BE2C (cell line): ENCODE measurements at regions not wholly inside any gene's neighbourhood (a gene's known extent, or its start where the extent isn't known, plus 50 kb on each side); places are given as distances from the start of the nearest gene placed in this dataset.
"Not testable (repeated sequence)": the region's sequence is repeated elsewhere in the genome, so short reads cannot be mapped to it uniquely, and the experiment has no call there.

ENCODE experiments used
- DNase-seq: peaks from one replicate; pipeline ENCODE4 v3.0.0-alpha.2; 2020
- H3K27me3 ChIP-seq: fragments of 250-450 bp; sonication (Bioruptor Pico); 2 replicates; pipeline ENCODE4 v1.5.1; 2020; ENCODE audit warnings: mild to moderate bottlenecking
- H3K36me3 ChIP-seq: fragments of 250-450 bp; sonication (Bioruptor Pico); 2 replicates; pipeline ENCODE4 v1.5.1; 2020; ENCODE audit warnings: mild to moderate bottlenecking
- H3K4me1 ChIP-seq: fragments of 250-450 bp; sonication (Bioruptor Pico); 2 replicates; pipeline ENCODE4 v1.5.1; 2020
- H3K4me3 ChIP-seq: 2 replicates; pipeline ENCODE4 v1.5.1; 2011; ENCODE audit warnings: low read depth, low read length
- H3K9me3 ChIP-seq: fragments of 250-450 bp; sonication (Bioruptor Pico); 2 replicates; pipeline ENCODE4 v1.5.1; 2020
- TF ChIP-seq, protein P1 (sequence below): IDR thresholded peaks from 2 replicates; pipeline ENCODE4 v1.5.1; 2012; ENCODE audit warnings: mild to moderate bottlenecking, low read depth, low read length

DNA sequence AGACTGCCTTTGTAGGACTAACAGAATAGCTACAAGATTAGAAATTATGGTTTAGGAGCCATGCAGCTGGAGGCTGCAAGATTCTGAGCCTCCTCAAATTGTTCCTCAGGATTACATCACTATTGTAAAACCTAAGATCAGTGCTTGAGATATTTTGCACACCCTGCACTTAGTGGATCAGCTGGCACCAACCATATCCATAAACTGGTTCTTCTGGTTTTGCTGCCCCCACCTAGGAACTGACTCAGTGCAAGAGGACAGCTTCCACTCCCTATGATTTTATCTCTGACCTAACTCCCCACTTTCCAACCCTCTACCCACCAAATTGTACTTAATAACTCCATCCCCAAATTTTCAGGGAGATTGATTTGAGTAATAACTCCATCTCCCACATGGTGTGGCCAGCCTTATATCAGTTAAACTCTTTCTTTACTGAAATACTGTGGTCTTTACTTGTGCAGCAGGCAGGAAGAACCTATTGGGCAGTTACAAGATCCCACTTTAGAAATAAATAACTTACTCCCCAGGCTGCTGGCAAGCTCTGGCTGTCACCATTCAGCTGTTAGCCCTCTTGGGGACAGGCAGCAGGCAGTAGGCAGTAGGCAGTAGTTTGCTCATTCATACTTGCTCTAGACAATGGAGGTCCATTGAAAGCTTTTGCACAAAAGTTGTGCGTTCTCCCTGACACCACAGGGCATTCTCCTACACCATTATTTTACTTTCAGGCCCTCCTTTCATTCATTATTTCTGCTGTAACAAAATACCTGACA is 119.0 kb downstream of the SLC17A6 start:
- H3K4me1 ChIP-seq, result no peaks in the 10 kb centered on the region
- no peak overlapping the region for H3K4me3 ChIP-seq
- TF ChIP-seq, protein P1, sequence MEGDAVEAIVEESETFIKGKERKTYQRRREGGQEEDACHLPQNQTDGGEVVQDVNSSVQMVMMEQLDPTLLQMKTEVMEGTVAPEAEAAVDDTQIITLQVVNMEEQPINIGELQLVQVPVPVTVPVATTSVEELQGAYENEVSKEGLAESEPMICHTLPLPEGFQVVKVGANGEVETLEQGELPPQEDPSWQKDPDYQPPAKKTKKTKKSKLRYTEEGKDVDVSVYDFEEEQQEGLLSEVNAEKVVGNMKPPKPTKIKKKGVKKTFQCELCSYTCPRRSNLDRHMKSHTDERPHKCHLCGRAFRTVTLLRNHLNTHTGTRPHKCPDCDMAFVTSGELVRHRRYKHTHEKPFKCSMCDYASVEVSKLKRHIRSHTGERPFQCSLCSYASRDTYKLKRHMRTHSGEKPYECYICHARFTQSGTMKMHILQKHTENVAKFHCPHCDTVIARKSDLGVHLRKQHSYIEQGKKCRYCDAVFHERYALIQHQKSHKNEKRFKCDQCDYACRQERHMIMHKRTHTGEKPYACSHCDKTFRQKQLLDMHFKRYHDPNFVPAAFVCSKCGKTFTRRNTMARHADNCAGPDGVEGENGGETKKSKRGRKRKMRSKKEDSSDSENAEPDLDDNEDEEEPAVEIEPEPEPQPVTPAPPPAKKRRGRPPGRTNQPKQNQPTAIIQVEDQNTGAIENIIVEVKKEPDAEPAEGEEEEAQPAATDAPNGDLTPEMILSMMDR, result no peak
- H3K9me3 ChIP-seq, result no peaks in the 10 kb centered on the region
- DNase-seq, result no peak
- no peaks in the 10 kb centered on the region for H3K27me3 ChIP-seq
- H3K36me3 ChIP-seq, result no peaks in the 10 kb centered on the region

DNA sequence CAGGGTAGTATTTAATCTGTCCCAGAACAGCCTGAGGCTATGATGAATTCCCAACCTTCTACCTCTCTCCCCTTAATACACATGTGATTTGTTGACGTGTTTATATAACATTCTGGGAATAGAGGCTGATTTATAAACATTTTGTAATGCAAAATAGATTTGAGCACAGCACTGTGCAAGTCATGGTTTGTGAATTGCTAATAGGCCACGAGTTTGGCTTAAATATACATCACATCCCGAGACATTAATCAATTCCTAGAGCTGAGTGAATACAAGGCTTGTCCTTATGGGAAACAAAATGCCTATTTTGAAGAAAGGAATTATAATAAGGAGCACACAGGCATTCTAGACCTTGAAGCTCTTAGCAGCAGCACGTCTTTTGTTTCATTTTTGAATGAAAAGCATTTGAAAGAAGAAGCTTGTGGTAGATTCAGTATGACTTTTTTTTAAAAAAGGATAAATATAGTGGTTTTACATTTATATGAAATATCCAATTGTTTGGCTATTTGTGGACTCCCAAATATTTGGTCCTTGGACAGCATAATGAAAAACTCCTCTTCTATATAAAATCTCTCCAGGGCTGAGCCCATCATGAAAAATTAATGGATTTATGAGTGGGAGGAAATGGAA is 116.4 kb downstream of the SLC17A6 start:
- TF ChIP-seq, protein P1, result no peak
- H3K4me1 ChIP-seq, result no peaks in the 10 kb centered on the region
- no peaks in the 10 kb centered on the region for H3K36me3 ChIP-seq
- H3K4me3 ChIP-seq, result no peak overlapping the region
- no peaks in the 10 kb centered on the region for H3K9me3 ChIP-seq
- H3K27me3 ChIP-seq, result no peaks in the 10 kb centered on the region
- DNase-seq, result no peak

DNA sequence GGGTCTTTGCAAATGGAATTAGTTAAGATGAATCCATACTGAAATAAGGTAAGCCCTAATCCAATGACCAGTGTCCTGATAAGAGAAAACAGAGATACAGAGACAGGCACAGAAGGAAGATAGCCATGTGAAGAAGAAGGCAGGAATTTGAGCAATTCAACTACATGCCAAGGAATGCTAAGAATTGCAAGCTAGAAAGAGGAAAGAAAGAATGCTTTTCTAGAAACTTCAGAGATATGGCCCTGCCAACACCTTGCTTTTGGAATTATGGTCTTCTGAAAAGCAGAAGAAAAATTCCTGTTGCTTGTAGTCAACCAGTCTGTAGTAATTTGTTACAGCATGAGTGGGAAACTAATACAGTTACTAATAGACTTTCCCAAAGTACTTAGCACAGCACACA is 111.3 kb downstream of the SLC17A6 start:
- H3K9me3 ChIP-seq, result no peaks in the 10 kb centered on the region
- H3K4me1 ChIP-seq, result no peaks in the 10 kb centered on the region
- TF ChIP-seq, protein P1, result no peak
- H3K27me3 ChIP-seq, result no peaks in the 10 kb centered on the region
- H3K4me3 ChIP-seq, result no peak overlapping the region
- DNase-seq, result no peak
- no peaks in the 10 kb centered on the region for H3K36me3 ChIP-seq

DNA sequence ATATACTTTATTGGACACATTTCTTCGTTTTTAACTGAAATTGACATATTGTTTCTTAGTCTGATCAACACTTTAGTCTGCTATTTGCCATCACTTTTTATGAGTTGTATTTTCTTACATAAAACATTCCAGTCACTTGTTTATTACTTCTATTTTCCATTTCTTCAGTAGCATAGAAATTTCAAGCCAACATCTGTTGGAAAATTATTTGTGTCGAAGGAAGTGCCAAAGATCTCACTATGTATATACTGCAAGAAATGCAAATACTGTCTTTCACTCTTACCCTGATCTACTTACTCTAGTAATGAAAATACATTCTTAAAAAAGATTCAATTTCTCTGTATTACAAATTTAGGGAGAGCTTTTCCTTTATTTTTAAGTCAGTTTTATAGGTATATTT is 105.9 kb downstream of the SLC17A6 start:
- no peaks in the 10 kb centered on the region for H3K9me3 ChIP-seq
- no peaks in the 10 kb centered on the region for H3K4me1 ChIP-seq
- no peaks in the 10 kb centered on the region for H3K36me3 ChIP-seq
- H3K4me3 ChIP-seq, result no peak overlapping the region
- no peaks in the 10 kb centered on the region for H3K27me3 ChIP-seq
- TF ChIP-seq, protein P1, result no peak
- no peak for DNase-seq

DNA sequence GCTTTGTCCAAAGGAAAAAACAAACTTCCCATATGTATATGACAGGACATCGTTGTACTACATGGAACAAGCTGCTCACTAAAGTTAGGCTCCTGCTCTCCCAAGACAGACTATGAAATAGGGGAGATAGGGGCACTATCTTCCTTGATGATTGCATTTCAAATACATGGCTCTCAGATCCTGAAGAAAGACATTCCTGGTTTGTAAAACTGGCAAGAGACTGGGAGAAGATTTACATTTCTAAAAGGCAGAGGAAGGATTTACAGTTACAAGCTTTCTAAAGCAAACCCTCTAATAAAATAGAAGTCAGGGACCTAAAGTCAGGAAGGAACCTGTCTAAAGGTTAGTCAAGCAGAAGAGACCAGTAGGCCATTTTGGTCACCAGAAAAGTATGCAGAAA is 103.7 kb downstream of the SLC17A6 start:
- TF ChIP-seq, protein P1, result no peak

DNA sequence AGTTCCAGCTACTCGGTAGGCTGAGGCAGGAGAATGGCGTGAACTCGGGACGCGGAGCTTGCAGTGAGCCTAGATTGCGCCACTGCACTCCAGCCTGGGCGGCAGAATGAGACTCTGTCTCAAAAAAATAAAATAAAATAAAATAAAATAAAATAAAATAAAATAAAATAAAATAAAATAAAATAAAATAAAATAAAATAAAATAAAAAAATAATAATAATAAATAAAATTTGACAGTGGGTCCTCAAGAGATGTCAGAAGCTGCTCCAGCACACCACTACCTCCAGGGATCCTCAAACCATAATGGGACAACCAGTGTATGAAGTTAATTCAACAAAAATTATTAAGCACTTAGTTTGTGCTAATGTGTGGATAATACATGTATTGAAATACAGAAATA is 97.4 kb downstream of the SLC17A6 start:
- not testable (repeated sequence) for H3K4me3 ChIP-seq, H3K9me3 ChIP-seq, H3K4me1 ChIP-seq, H3K36me3 ChIP-seq, DNase-seq, H3K27me3 ChIP-seq

More for the DNA sequence above, 103.7 kb downstream of the SLC17A6 start:
- no peaks in the 10 kb centered on the region for H3K9me3 ChIP-seq
- DNase-seq, result no peak
- no peak overlapping the region for H3K4me3 ChIP-seq
- no peaks in the 10 kb centered on the region for H3K36me3 ChIP-seq
- H3K27me3 ChIP-seq, result no peaks in the 10 kb centered on the region
- H3K4me1 ChIP-seq, result no peaks in the 10 kb centered on the region
